Putamen (tissue), 1 donor: ENCODE measurements at regions not wholly inside any gene's neighbourhood (a gene's known extent, or its start where the extent isn't known, plus 50 kb on each side); places are given as distances from the start of the nearest gene placed in this dataset.

Source experiments
- DNase-seq: peaks from one replicate; pipeline ENCODE4 v3.0.0-alpha.2; 2016; ENCODE audit warnings: low spot score

- DNase-seq = no peak
Measured at GRCh38 chr10:126847666-126848065, 57.6 kb upstream of the DOCK1 start.

GRCh38 chr10:126849646-126850045, 55.6 kb upstream of the DOCK1 start:
- no peak for DNase-seq

- DNase-seq = peak; percentile 15
Measured at GRCh38 chr10:126851414-126852108, 53.7 kb upstream of the DOCK1 start.

- DNase-seq = no peak
Measured at GRCh38 chr10:126854726-126855495, 50.3 kb upstream of the DOCK1 start.
